Panc1 (cell line): ENCODE measurements at regions not wholly inside any gene's neighbourhood (a gene's known extent, or its start where the extent isn't known, plus 50 kb on each side); places are given as distances from the start of the nearest gene placed in this dataset.

ENCODE experiments used
- CTCF ChIP-seq: fragments of 450-650 bp; IDR thresholded peaks from 2 replicates; pipeline ENCODE4 v1.5.1; 2017; ENCODE audit warnings: mild to moderate bottlenecking
- POLR2AphosphoS5 ChIP-seq: IDR thresholded peaks from 2 replicates; pipeline ENCODE4 v1.6.1; 2012; ENCODE audit warnings: mild to moderate bottlenecking, low read depth, low read length, moderate library complexity

DNA sequence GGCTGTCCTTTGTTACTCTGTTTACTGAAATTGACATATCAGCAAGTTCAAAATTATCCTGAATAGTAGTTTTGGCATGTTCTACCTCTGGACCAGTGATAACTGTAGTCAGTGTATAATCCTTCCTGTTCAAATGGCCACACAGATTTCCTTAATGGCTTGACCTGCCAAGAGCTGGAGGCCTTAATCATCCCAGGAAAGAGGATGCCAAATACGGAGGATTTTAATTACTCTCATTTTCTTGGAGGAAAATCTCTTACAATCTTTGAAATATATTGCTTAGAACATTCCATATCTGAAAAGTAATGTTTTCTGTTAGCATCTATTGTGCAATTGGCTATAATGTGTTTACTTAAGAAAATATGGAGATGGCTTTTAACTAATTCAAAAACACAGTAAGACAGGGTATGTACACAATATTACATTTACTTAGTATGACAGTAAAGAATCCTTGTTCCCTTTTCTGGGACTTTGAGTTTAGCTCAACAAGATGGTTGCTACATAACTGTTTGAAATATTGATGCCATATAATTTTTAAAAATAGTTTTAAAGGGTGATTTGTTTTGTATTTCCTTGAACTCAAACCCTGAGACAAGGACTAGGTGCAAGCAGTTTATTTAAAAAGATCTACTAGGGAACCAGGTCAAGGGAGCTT, 68.9 kb upstream of the SELENOP start:
- TF ChIP-seq POLR2AphosphoS5 (no peak), CTCF (no peak)
